ENCODE measurements at regions not wholly inside any gene's neighbourhood (a gene's known extent, or its start where the extent isn't known, plus 50 kb on each side); places are given as distances from the start of the nearest gene placed in this dataset.

DNA sequence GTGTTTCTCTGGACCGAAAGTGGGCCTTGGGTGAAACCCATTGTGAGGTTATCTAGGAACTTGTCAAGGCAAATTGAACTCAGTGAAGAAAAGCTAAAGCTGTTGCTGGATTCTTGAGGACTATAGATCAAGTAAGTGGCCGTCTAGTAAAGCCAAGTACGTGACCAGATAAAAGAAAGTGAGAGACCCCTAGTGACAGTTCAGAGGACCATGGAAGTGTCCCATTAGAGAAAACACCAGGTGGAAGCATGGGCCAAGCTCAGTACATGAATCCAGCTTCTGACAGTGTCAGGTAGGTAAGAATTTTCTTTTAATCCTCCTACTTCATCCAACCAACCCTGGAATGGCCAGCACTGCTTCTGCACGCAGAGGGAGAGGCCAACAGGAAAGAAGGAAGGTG is 349.3 kb upstream of the RGMA start (continued):
- no peak for TF ChIP-seq DMBX1 (CRISPR knock-in tag; IDR thresholded peaks at IDR 0.05; ENCODE audit: borderline replicate concordance)
- TF ChIP-seq MYNN (IDR thresholded peaks at IDR 0.05) = no peak
- TF ChIP-seq MYNN (CRISPR knock-in tag; IDR thresholded peaks at IDR 0.05) = no peak
- no peak for TF ChIP-seq PHF21A (IDR thresholded peaks at IDR 0.05; ENCODE audit: borderline replicate concordance, low read depth)

DNA sequence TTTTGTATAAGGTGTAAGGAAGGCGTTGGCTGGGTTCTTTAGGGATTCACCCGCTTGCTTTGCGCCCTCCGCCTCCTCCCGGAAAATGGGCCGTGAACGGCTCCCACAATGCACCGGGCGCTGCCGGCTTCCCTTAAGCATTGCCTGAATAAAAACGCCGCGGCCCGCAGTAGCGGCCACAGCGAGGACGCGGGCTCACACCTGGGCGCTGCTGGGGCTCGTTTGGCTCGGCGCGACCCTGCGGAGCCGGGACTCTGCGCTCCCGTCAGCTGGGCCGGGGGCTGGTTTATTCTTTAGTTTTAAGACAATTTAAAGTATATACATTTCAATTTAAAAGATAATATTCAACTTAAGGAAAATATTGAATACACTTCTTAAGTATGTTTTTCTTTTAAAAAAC is 343.5 kb upstream of the RGMA start:
- in situ Hi-C loops (cut with MboI) (no loop called here), intact Hi-C loops (cut with micrococcal nuclease) (no loop called here)
- ChIA-PET POLR2A (no interaction called here), CTCF (ENCODE audit: low intra/inter-chr PET ratio) (no interaction called here)
- Histone ChIP-seq H2AFZ (ENCODE audit: low read depth, low read length) (no peak overlapping the region), H3K4me1 (replicated peaks in 1 of 2; ENCODE audit: control insufficient read depth in 2 of 2, insufficient read depth in 2 of 2, low read length in 2 of 2) (no peaks in the 10 kb centered on the region), H3K36me3 (ENCODE audit: control insufficient read depth, insufficient read depth, low read length) (no peaks in the 10 kb centered on the region), H3K27me3 (ENCODE audit: control insufficient read depth in 2 of 2, insufficient read depth in 2 of 2, low read length in 2 of 2) (no peaks in the 10 kb centered on the region), H3K27ac (ENCODE audit: extremely low read depth, low read depth, low read length) (no peak overlapping the region), H4K20me1 (replicated peaks; ENCODE audit: control insufficient read depth, insufficient read depth, low read length) (no peaks in the 10 kb centered on the region), H3K9me3 (replicated peaks; ENCODE audit: control insufficient read depth, insufficient read depth, low read depth, low read length) (no peaks in the 10 kb centered on the region), H3K79me2 (ENCODE audit: control insufficient read depth, insufficient read depth, low read length) (no peaks in the 10 kb centered on the region), H3K4me2 (ENCODE audit: insufficient read depth, low read length) (no peak overlapping the region), H3K9ac (ENCODE audit: insufficient read depth in 1 of 2, low read depth in 2 of 2, low read length in 2 of 2) (no peak overlapping the region), H3K4me3 (no peak overlapping the region), H3K9me1 (ENCODE audit: control insufficient read depth, insufficient read depth, low read length) (no peaks in the 10 kb centered on the region)
- FAIRE-seq (no peak), ATAC-seq (no peak; the same call in 2 of the 3 replicates), DNase-seq (ENCODE audit: extremely low read depth in 1 of 4, low spot score in 3 of 4) (no peak)
- BruUV-seq (replicated peaks) = no TSS peak
- WGBS (ENCODE audit: insufficient coverage, low coverage, missing lambda C conversion rate) = 17% methylated on average over 21 of the region's 28 CpGs
- TF ChIP-seq ZNF785 (CRISPR knock-in tag; IDR thresholded peaks at IDR 0.05) = no peak
- TF ChIP-seq ZNF561 (CRISPR knock-in tag; conservative IDR thresholded peaks at IDR 0.05) = no peak
- TF ChIP-seq, protein P1, sequence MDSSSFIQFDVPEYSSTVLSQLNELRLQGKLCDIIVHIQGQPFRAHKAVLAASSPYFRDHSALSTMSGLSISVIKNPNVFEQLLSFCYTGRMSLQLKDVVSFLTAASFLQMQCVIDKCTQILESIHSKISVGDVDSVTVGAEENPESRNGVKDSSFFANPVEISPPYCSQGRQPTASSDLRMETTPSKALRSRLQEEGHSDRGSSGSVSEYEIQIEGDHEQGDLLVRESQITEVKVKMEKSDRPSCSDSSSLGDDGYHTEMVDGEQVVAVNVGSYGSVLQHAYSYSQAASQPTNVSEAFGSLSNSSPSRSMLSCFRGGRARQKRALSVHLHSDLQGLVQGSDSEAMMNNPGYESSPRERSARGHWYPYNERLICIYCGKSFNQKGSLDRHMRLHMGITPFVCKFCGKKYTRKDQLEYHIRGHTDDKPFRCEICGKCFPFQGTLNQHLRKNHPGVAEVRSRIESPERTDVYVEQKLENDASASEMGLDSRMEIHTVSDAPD (CRISPR knock-in tag; IDR thresholded peaks at IDR 0.05) = no peak
- no peak for TF ChIP-seq XRCC4 (IDR thresholded peaks at IDR 0.05; ENCODE audit: extremely low read depth, insufficient read depth, insufficient read length)
- TF ChIP-seq TEAD2 (tag; IDR thresholded peaks at IDR 0.05) = no peak
- no peak for TF ChIP-seq JUN (IDR thresholded peaks at IDR 0.05; ENCODE audit: borderline replicate concordance, low read depth, low read length)
- no peak for TF ChIP-seq JUN (CRISPR knock-in tag; IDR thresholded peaks at IDR 0.05; ENCODE audit: borderline replicate concordance)
- no peak for TF ChIP-seq ZBTB8A (IDR thresholded peaks at IDR 0.05; ENCODE audit: partially characterized antibody)
- TF ChIP-seq, protein P2, sequence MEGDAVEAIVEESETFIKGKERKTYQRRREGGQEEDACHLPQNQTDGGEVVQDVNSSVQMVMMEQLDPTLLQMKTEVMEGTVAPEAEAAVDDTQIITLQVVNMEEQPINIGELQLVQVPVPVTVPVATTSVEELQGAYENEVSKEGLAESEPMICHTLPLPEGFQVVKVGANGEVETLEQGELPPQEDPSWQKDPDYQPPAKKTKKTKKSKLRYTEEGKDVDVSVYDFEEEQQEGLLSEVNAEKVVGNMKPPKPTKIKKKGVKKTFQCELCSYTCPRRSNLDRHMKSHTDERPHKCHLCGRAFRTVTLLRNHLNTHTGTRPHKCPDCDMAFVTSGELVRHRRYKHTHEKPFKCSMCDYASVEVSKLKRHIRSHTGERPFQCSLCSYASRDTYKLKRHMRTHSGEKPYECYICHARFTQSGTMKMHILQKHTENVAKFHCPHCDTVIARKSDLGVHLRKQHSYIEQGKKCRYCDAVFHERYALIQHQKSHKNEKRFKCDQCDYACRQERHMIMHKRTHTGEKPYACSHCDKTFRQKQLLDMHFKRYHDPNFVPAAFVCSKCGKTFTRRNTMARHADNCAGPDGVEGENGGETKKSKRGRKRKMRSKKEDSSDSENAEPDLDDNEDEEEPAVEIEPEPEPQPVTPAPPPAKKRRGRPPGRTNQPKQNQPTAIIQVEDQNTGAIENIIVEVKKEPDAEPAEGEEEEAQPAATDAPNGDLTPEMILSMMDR (IDR thresholded peaks at IDR 0.05 in 2 of 3, conservative IDR thresholded peaks at IDR 0.05 in 1 of 3; ENCODE audit: insufficient read depth in 2 of 3, low read depth in 1 of 3, low read length in 3 of 3) = no peak
- no peak for TF ChIP-seq POLR2H (tag; IDR thresholded peaks at IDR 0.05; ENCODE audit: low read depth)
- TF ChIP-seq ZNF174 (CRISPR knock-in tag; IDR thresholded peaks at IDR 0.05) = no peak
- TF ChIP-seq NR2F6 (CRISPR knock-in tag; IDR thresholded peaks at IDR 0.05) = no peak
- TF ChIP-seq, protein P3, sequence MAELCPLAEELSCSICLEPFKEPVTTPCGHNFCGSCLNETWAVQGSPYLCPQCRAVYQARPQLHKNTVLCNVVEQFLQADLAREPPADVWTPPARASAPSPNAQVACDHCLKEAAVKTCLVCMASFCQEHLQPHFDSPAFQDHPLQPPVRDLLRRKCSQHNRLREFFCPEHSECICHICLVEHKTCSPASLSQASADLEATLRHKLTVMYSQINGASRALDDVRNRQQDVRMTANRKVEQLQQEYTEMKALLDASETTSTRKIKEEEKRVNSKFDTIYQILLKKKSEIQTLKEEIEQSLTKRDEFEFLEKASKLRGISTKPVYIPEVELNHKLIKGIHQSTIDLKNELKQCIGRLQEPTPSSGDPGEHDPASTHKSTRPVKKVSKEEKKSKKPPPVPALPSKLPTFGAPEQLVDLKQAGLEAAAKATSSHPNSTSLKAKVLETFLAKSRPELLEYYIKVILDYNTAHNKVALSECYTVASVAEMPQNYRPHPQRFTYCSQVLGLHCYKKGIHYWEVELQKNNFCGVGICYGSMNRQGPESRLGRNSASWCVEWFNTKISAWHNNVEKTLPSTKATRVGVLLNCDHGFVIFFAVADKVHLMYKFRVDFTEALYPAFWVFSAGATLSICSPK (IDR thresholded peaks at IDR 0.05; ENCODE audit: borderline replicate concordance) = no peak
- no peak for TF ChIP-seq EHMT2 (IDR thresholded peaks at IDR 0.05)

Data from K562 (cell line).